Neural crest cell (in vitro differentiated cells): ENCODE measurements at regions not wholly inside any gene's neighbourhood (a gene's known extent, or its start where the extent isn't known, plus 50 kb on each side); places are given as distances from the start of the nearest gene placed in this dataset.

Experiments
- DNase-seq: peaks from one replicate; pipeline ENCODE4 v3.0.0; 2021; ENCODE audit warnings: low read depth, mixed read lengths, low spot score
- H3K27ac Mint-ChIP-seq: one replicate; pipeline ENCODE4 v1.8.0; 2021; ENCODE audit warnings: mild to moderate bottlenecking, mixed read lengths; ENCODE audit not compliant: unreplicated experiment
- H3K27me3 Mint-ChIP-seq: 2 replicates; pipeline ENCODE4 v1.8.0; 2021; ENCODE audit warnings: low read depth, mild to moderate bottlenecking, mixed read lengths
- H3K36me3 Mint-ChIP-seq: 2 replicates; pipeline ENCODE4 v1.8.0; 2021; ENCODE audit warnings: low read depth, mild to moderate bottlenecking, mixed read lengths
- H3K4me1 Mint-ChIP-seq: 2 replicates; pipeline ENCODE4 v1.8.0; 2021; ENCODE audit warnings: mixed read lengths
- H3K4me3 Mint-ChIP-seq: one replicate; pipeline ENCODE4 v1.8.0; 2021; ENCODE audit warnings: mild to moderate bottlenecking, mixed read lengths
- H3K9me3 Mint-ChIP-seq: 2 replicates; pipeline ENCODE4 v1.8.0; 2021; ENCODE audit warnings: mixed read lengths
- TF ChIP-seq, protein P1 (sequence below): fragments of 200-600 bp; sonication (generic); conservative IDR thresholded peaks from 2 replicates; pipeline ENCODE4 v1.5.0; 2021; ENCODE audit warnings: antibody characterized with exemption, mild to moderate bottlenecking

DNA sequence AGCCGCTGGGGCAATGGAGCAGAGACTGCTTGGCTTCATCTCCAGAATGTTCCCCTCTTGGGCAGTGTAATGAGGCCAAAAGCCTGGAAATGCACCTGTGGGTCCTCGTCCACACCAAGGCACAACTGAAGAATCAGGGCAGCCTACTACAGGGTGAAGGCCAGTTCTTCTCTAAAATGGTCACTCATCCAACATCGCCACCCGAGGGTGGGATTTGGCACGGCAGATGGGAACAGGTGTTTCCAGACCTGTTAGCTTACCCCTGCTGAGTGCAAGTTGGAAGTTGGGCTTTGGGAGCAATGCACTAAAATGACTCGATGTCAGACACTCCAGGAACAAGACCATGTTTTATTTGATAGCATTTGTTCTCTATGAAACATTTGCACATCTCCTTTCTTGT, 543.7 kb downstream of the NPHP4 start:
- H3K4me3 Mint-ChIP-seq: no peak overlapping the region
- no peak for DNase-seq
- TF ChIP-seq, protein P1, sequence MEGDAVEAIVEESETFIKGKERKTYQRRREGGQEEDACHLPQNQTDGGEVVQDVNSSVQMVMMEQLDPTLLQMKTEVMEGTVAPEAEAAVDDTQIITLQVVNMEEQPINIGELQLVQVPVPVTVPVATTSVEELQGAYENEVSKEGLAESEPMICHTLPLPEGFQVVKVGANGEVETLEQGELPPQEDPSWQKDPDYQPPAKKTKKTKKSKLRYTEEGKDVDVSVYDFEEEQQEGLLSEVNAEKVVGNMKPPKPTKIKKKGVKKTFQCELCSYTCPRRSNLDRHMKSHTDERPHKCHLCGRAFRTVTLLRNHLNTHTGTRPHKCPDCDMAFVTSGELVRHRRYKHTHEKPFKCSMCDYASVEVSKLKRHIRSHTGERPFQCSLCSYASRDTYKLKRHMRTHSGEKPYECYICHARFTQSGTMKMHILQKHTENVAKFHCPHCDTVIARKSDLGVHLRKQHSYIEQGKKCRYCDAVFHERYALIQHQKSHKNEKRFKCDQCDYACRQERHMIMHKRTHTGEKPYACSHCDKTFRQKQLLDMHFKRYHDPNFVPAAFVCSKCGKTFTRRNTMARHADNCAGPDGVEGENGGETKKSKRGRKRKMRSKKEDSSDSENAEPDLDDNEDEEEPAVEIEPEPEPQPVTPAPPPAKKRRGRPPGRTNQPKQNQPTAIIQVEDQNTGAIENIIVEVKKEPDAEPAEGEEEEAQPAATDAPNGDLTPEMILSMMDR: peak; percentile 33
- H3K27me3 Mint-ChIP-seq: no peaks in the 10 kb centered on the region
- no peaks in the 10 kb centered on the region for H3K9me3 Mint-ChIP-seq
- H3K36me3 Mint-ChIP-seq: no peaks in the 10 kb centered on the region
- H3K27ac Mint-ChIP-seq: no peak overlapping the region
- H3K4me1 Mint-ChIP-seq: peaks cover 22% of the 10 kb centered on the region

DNA sequence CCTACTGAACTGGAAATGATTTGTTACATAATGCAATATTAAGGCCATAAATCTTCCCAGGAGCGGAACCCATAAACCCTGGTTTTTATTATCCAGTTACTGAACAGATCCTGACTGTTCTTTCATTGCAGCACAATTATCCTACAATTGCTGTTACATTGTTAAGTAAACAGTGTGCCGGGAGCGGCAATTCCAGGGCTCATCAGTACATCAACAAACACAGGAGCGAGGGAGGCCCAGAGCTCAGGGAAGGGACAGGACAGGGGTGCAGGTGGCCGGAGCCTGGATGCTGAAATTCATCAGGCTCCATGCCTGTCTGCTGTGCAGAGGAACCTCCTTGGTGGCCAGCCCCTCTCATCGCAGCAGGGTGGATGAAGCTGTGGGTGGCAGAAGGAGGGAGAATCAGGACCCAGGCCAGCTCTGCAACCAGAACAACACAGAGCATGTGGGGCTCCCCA, 544.7 kb downstream of the NPHP4 start:
- H3K36me3 Mint-ChIP-seq: no peaks in the 10 kb centered on the region
- no peak overlapping the region for H3K4me3 Mint-ChIP-seq
- H3K9me3 Mint-ChIP-seq: no peaks in the 10 kb centered on the region
- no peaks in the 10 kb centered on the region for H3K27me3 Mint-ChIP-seq
- H3K27ac Mint-ChIP-seq: no peak overlapping the region
- no peak for DNase-seq
- TF ChIP-seq, protein P1: no peak
- peaks cover 25% of the 10 kb centered on the region for H3K4me1 Mint-ChIP-seq

DNA sequence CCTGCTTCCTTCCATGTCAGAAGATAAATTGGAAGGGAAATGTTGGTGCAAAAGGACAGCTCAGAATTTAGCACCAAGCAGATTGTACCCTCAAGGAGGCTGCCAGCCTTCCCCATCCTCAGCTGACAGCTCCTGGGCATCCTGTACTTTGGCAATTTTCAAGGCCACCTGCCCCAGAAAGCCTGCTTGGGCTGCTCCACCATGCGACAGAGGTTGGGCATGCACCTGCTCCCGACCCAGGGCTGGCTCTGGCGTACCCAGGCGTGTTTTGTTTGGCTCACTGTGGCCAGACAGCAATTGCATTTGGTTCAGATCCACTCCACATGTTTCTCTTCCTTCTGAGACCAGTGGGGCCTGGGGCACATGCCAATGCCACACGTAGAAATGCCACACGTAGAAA, 547.8 kb downstream of the NPHP4 start:
- Mint-ChIP-seq H3K36me3 (no peaks in the 10 kb centered on the region), H3K4me1 (peaks cover 25% of the 10 kb centered on the region), H3K9me3 (peaks cover 2% of the 10 kb centered on the region), H3K27ac (no peak overlapping the region), H3K27me3 (no peaks in the 10 kb centered on the region), H3K4me3 (no peak overlapping the region)
- TF ChIP-seq, protein P1: no peak
- no peak for DNase-seq

DNA sequence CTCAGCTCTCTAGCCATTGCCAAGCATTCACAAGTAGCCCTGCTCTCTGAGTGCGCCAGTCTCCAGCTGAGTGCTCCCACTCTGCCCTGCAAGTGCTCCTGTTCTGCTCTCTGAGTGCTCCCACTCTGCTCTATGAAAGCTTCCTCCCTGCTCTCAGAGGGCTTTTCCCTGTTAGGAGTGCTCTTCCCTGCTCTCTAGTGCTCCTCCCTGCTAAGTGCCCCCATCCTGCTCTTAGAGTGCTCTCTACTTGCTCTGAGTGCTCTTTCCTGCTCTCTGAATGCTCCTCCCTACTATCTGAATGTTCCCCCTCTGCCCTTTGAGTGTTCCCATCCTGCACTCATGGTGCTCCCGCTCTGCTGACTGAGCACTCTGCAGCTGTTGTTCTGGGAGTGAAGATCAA, 555.4 kb downstream of the NPHP4 start:
- TF ChIP-seq, protein P1: no peak

DNA sequence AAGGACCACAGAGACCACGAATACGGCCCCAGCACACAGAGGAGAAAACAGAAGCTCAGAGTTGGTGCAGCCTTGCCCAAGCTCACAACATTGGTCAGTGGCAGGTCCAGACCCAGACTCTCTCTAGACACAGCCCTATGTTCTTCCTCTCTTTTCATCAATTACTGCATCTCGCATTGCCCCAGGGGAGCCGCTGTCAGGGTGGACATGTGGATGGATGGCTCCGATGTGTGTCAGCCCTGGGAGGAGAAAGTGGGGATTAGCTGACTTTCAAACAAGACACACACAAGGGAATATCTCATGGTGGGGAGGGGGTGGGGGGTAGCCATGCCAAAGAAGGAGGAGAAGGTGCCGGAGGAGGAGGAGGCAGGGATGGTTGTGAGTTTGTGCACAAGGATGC, 556.8 kb downstream of the NPHP4 start:
- TF ChIP-seq, protein P1: no peak
- peaks cover 6% of the 10 kb centered on the region for H3K36me3 Mint-ChIP-seq
- H3K27me3 Mint-ChIP-seq: no peaks in the 10 kb centered on the region
- peaks cover 5% of the 10 kb centered on the region for H3K9me3 Mint-ChIP-seq
- no peak overlapping the region for H3K27ac Mint-ChIP-seq
- H3K4me3 Mint-ChIP-seq: no peak overlapping the region
- peaks cover 18% of the 10 kb centered on the region for H3K4me1 Mint-ChIP-seq
- no peak for DNase-seq

More for the DNA sequence above, 555.4 kb downstream of the NPHP4 start:
- H3K4me3 Mint-ChIP-seq: no peak overlapping the region
- peaks cover 7% of the 10 kb centered on the region for H3K9me3 Mint-ChIP-seq
- no peak overlapping the region for H3K27ac Mint-ChIP-seq
- peaks cover 6% of the 10 kb centered on the region for H3K36me3 Mint-ChIP-seq
- no peaks in the 10 kb centered on the region for H3K27me3 Mint-ChIP-seq
- peaks cover 5% of the 10 kb centered on the region for H3K4me1 Mint-ChIP-seq
- no peak for DNase-seq

DNA sequence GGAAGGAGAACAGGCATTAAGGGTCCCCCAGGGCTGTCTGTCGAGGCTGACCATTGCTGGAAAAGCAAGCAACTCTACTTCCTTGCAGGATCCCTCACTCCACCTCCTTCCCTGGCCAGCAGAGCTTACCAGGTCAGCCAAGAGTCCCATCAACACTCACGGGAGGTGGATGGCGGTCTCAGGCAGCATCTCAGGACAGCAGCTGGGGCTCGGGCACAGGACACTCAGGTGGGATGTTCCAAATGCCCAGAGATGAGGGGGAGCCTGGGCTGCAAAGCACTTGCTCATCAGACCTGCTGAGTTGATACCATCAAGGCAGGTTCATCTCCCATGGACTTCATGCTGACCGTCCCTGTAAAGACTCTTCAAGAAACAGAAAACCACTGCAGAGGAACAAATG, 559.8 kb downstream of the NPHP4 start:
- Mint-ChIP-seq H3K4me1 (peaks cover 31% of the 10 kb centered on the region), H3K27ac (no peak overlapping the region), H3K27me3 (peaks cover 2% of the 10 kb centered on the region), H3K36me3 (peaks cover 2% of the 10 kb centered on the region), H3K9me3 (no peaks in the 10 kb centered on the region), H3K4me3 (no peak overlapping the region)
- DNase-seq: no peak
- TF ChIP-seq, protein P1: no peak
